ENCODE measurements at regions not wholly inside any gene's neighbourhood (a gene's known extent, or its start where the extent isn't known, plus 50 kb on each side); places are given as distances from the start of the nearest gene placed in this dataset.
"Not testable (repeated sequence)": the region's sequence is repeated elsewhere in the genome, so short reads cannot be mapped to it uniquely, and the experiment has no call there.

- DNase-seq: no peak
Measured at GRCh38 chr14:48814562-48814961, 771.6 kb downstream of the RPS29 start.

GRCh38 chr14:48805315-48805714, 780.9 kb downstream of the RPS29 start:
- no peak for DNase-seq

GRCh38 chr14:48792376-48793024, 793.7 kb downstream of the RPS29 start:
- no peak for DNase-seq

GRCh38 chr14:48788771-48789170, 797.4 kb downstream of the RPS29 start:
- DNase-seq: no peak

GRCh38 chr14:48786498-48786897, 799.7 kb downstream of the RPS29 start:
- DNase-seq: no peak

- DNase-seq: no peak
Measured at GRCh38 chr14:48771717-48772116, 814.5 kb downstream of the RPS29 start.

- DNase-seq: no peak
Measured at GRCh38 chr14:48751293-48751692, 834.9 kb downstream of the RPS29 start.

GRCh38 chr14:48748151-48748675, 838.0 kb downstream of the RPS29 start:
- no peak for DNase-seq

GRCh38 chr14:48747561-48748089, 838.6 kb downstream of the RPS29 start:
- DNase-seq: no peak

GRCh38 chr14:48744202-48744601, 842.0 kb downstream of the RPS29 start:
- DNase-seq: no peak

- no peak for DNase-seq
Measured at GRCh38 chr14:48738186-48738925, 847.8 kb downstream of the RPS29 start.

- DNase-seq: no peak
Measured at GRCh38 chr14:48735607-48736006, 850.6 kb downstream of the RPS29 start.

- no peak for DNase-seq
Measured at GRCh38 chr14:48731260-48731659, 854.9 kb downstream of the RPS29 start.

- no peak for DNase-seq
Measured at GRCh38 chr14:48726080-48726642, 860.0 kb downstream of the RPS29 start.

GRCh38 chr14:48725051-48725734, 861.0 kb downstream of the RPS29 start:
- no peak for DNase-seq

- DNase-seq: no peak
Measured at GRCh38 chr14:48723841-48724495, 862.2 kb downstream of the RPS29 start.

GRCh38 chr14:48714366-48714765, 871.8 kb downstream of the RPS29 start:
- no peak for DNase-seq

- DNase-seq: no peak
Measured at GRCh38 chr14:48710133-48710532, 876.0 kb downstream of the RPS29 start.

GRCh38 chr14:48709277-48709785, 876.8 kb downstream of the RPS29 start:
- no peak for DNase-seq

GRCh38 chr14:48704639-48705038, 881.5 kb downstream of the RPS29 start:
- no peak for DNase-seq

- DNase-seq: no peak
Measured at GRCh38 chr14:48703728-48704467, 882.3 kb downstream of the RPS29 start.

- not testable (repeated sequence) for DNase-seq
Measured at GRCh38 chr14:48697362-48697761, 888.8 kb downstream of the RPS29 start.
